ENCODE measurements at regions not wholly inside any gene's neighbourhood (a gene's known extent, or its start where the extent isn't known, plus 50 kb on each side); places are given as distances from the start of the nearest gene placed in this dataset.

DNA sequence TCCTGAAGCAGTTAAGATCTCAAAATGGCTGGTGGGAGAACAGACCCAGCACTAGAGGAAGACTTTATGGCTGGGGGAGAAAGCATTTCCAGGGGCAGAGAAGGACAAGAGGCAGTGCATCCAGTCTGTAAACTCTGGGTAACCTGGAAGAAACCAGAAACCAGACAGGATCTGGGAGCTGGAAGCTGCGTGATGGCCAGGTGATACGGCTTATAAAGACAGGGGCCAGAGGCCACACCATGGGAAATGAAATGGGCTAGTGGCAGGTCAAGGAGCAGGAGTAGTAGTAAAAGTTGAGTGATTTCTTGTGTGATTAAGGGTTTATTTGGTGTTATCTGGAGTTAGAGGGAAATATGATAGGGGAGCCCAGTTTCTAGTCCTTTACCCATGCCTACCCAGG lies 144.7 kb upstream of the ARRDC4 start:
- TF ChIP-seq EZH2phosphoT487 (IDR thresholded peaks at IDR 0.05; ENCODE audit: insufficient read depth, low read depth) (no peak), EZH2 (IDR thresholded peaks at IDR 0.05; ENCODE audit: insufficient read depth, poor library complexity, severe bottlenecking) (no peak)
- Histone ChIP-seq H3K27me3 (replicated peaks; ENCODE audit: insufficient read depth) (no peaks in the 10 kb centered on the region), H3K4me2 (ENCODE audit: unreplicated experiment) (no peak overlapping the region), H2AFZ (no peak overlapping the region), H3K9ac (no peak overlapping the region), H3K4me1 (ENCODE audit: insufficient read depth) (no peaks in the 10 kb centered on the region), H3K79me2 (ENCODE audit: insufficient read depth) (no peaks in the 10 kb centered on the region), H3K4me3 (no peak overlapping the region), H3F3A (ENCODE audit: insufficient read depth) (no peaks in the 10 kb centered on the region), H3K27ac (no peak overlapping the region), H3K9me2 (ENCODE audit: insufficient read depth) (no peaks in the 10 kb centered on the region), H3K9me3 (ENCODE audit: low read depth) (no peaks in the 10 kb centered on the region), H3K36me3 (ENCODE audit: low read depth) (no peaks in the 10 kb centered on the region), H4K20me1 (ENCODE audit: insufficient read depth) (no peaks in the 10 kb centered on the region)
- DNase-seq: no peak
- 11 to 17% methylated on average over 2 of the region's 2 CpGs for WGBS, 2 experiments (ENCODE audit: low coverage in 1 of 2, low lambda C conversion rate in 2 of 2, missing lambda C conversion rate in 2 of 2)
- in situ Hi-C loops (cut with MboI): no loop called here

DNA sequence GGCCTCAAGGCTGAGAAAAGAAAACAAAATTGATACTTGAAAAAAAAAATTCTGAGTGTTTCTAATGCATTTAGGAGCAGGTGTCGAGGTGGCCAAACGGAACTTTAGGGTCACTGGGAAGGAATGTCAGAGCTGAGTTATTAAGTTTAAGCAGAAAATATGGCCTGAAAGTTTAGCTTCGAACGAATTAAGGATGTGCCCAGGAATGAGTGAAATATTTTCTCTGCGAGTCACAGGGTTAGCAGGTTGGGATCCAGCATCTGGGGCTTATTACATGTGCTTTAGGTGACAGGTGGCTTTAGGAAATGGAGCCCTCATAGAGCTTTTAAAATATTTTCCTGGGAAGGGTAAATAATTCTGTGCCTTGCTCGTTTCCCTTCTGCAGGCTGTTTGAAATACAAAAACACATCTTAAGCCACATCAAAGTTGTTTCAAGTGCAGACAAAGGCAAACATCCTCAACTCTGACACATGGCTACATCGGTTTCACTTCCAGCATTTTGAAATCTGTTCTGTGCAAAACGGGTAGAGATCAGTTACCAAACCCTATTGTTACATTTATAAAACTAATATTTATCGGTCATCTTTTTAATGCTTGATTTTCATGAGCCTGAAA lies 143.1 kb upstream of the ARRDC4 start:
- in situ Hi-C loops (cut with MboI): no loop called here
- Histone ChIP-seq H3K79me2 (ENCODE audit: insufficient read depth) (no peaks in the 10 kb centered on the region), H3K36me3 (ENCODE audit: low read depth) (no peaks in the 10 kb centered on the region), H3K27me3 (replicated peaks; ENCODE audit: insufficient read depth) (no peaks in the 10 kb centered on the region), H3K4me3 (no peak overlapping the region), H3K4me1 (ENCODE audit: insufficient read depth) (no peaks in the 10 kb centered on the region), H3K9me3 (ENCODE audit: low read depth) (no peaks in the 10 kb centered on the region), H3K9ac (no peak overlapping the region), H3F3A (ENCODE audit: insufficient read depth) (no peaks in the 10 kb centered on the region), H3K4me2 (ENCODE audit: unreplicated experiment) (no peak overlapping the region), H2AFZ (no peak overlapping the region), H3K9me2 (ENCODE audit: insufficient read depth) (no peaks in the 10 kb centered on the region), H4K20me1 (ENCODE audit: insufficient read depth) (no peaks in the 10 kb centered on the region), H3K27ac (no peak overlapping the region)
- TF ChIP-seq EZH2phosphoT487 (IDR thresholded peaks at IDR 0.05; ENCODE audit: insufficient read depth, low read depth) (no peak), EZH2 (IDR thresholded peaks at IDR 0.05; ENCODE audit: insufficient read depth, poor library complexity, severe bottlenecking) (no peak)
- no peak for DNase-seq
- WGBS, 2 experiments (ENCODE audit: low coverage in 1 of 2, low lambda C conversion rate in 2 of 2, missing lambda C conversion rate in 2 of 2): 7 to 8% methylated on average over 9 of the region's 9 CpGs

DNA sequence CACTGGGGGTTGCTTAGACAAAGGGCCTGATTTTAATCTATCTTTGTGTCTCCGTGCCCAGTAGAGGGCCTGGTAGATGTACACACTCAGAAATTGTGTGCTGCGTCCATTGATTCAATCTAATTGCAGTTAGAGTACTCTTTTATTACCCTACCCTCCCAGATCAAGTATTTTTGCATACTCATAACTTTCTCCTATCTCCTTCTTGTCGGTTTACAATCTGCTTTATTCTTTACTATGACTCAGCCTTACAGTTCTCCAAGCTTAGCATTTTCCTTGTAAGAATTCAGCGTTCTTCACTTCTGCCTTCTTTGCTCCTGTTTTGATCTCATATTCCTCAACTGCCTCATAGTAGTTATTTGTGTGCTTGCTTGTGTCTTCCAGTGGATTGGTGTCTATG lies 124.5 kb upstream of the ARRDC4 start:
- H3K27me3 ChIP-seq (replicated peaks; ENCODE audit: insufficient read depth): no peaks in the 10 kb centered on the region

DNA sequence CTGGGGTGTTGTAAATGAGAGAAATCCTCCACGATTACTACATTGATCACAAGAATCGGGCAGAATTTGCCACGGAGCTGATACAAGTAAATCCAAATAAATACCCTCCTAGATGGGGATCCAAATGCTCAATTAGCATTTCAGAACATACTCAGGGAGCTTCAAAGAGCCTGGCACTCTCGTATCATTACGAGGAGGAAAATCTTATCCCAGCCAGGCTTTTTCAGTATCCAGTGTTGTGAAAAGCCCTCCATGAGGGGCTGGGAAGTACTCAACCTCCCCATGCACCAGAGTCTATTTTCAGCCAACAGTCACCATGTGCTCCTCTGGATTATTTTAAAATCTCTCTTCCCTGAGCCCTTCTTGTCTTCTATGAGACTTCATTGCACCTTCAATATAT lies 122.6 kb upstream of the ARRDC4 start:
- no peak overlapping the region for H2AFZ ChIP-seq
- no peaks in the 10 kb centered on the region for H3K36me3 ChIP-seq (ENCODE audit: low read depth)
- no peak for TF ChIP-seq EZH2 (IDR thresholded peaks at IDR 0.05; ENCODE audit: insufficient read depth, poor library complexity, severe bottlenecking)
- TF ChIP-seq EZH2phosphoT487 (IDR thresholded peaks at IDR 0.05; ENCODE audit: insufficient read depth, low read depth): no peak
- no peak for DNase-seq
- H3K4me2 ChIP-seq (ENCODE audit: unreplicated experiment): no peak overlapping the region
- H3K27ac ChIP-seq: no peak overlapping the region
- in situ Hi-C loops (cut with MboI): no loop called here
- no peaks in the 10 kb centered on the region for H3K9me2 ChIP-seq (ENCODE audit: insufficient read depth)
- H4K20me1 ChIP-seq (ENCODE audit: insufficient read depth): no peaks in the 10 kb centered on the region
- H3K27me3 ChIP-seq (replicated peaks; ENCODE audit: insufficient read depth): no peaks in the 10 kb centered on the region
- no peaks in the 10 kb centered on the region for H3K79me2 ChIP-seq (ENCODE audit: insufficient read depth)
- H3K9ac ChIP-seq: no peak overlapping the region
- no peak overlapping the region for H3K4me3 ChIP-seq
- H3K9me3 ChIP-seq (ENCODE audit: low read depth): no peaks in the 10 kb centered on the region
- H3K4me1 ChIP-seq (ENCODE audit: insufficient read depth): no peaks in the 10 kb centered on the region
- WGBS, 2 experiments (ENCODE audit: low coverage in 1 of 2, low lambda C conversion rate in 2 of 2, missing lambda C conversion rate in 2 of 2): 17% methylated on average over 5 of the region's 5 CpGs
- no peaks in the 10 kb centered on the region for H3F3A ChIP-seq (ENCODE audit: insufficient read depth)

More for the DNA sequence above, 124.5 kb upstream of the ARRDC4 start:
- Histone ChIP-seq H3K79me2 (ENCODE audit: insufficient read depth) (no peaks in the 10 kb centered on the region), H3F3A (ENCODE audit: insufficient read depth) (no peaks in the 10 kb centered on the region), H3K4me3 (no peak overlapping the region), H3K9ac (no peak overlapping the region), H3K9me2 (ENCODE audit: insufficient read depth) (no peaks in the 10 kb centered on the region), H3K9me3 (ENCODE audit: low read depth) (no peaks in the 10 kb centered on the region), H2AFZ (no peak overlapping the region), H3K4me2 (ENCODE audit: unreplicated experiment) (no peak overlapping the region), H4K20me1 (ENCODE audit: insufficient read depth) (no peaks in the 10 kb centered on the region), H3K36me3 (ENCODE audit: low read depth) (no peaks in the 10 kb centered on the region), H3K4me1 (ENCODE audit: insufficient read depth) (no peaks in the 10 kb centered on the region), H3K27ac (no peak overlapping the region)
- 19 to 31% methylated on average over 4 of the region's 4 CpGs for WGBS, 2 experiments (ENCODE audit: low coverage in 1 of 2, low lambda C conversion rate in 2 of 2, missing lambda C conversion rate in 2 of 2)
- TF ChIP-seq EZH2phosphoT487 (IDR thresholded peaks at IDR 0.05; ENCODE audit: insufficient read depth, low read depth) (no peak), EZH2 (IDR thresholded peaks at IDR 0.05; ENCODE audit: insufficient read depth, poor library complexity, severe bottlenecking) (no peak)
- in situ Hi-C loops (cut with MboI): no loop called here
- DNase-seq: no peak

Data from GM23248 (cell line).